ENCODE measurements at regions not wholly inside any gene's neighbourhood (a gene's known extent, or its start where the extent isn't known, plus 50 kb on each side); places are given as distances from the start of the nearest gene placed in this dataset.

DNA sequence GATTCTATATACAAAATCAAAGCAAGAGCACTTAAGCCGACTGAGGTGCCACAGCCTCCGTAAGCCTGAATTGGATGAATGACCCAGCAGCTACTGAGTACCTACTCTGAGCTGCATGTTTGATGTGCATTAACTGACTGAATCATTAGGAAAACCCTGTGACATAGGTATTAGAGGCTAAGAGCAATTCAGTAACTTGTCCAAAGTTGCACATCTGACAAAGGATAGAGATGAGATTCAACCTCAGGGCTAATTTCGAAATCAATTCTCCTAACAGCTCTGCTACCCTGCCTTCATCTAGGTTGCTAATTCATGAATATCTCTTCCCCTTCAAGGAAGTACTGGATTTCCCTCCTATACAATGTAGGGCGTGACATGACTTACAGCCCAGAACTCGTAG lies 89.1 kb upstream of the GLIS3 start:
- WGBS (ENCODE audit: insufficient coverage), result 100% methylated on average over 1 of the region's 5 CpGs

DNA sequence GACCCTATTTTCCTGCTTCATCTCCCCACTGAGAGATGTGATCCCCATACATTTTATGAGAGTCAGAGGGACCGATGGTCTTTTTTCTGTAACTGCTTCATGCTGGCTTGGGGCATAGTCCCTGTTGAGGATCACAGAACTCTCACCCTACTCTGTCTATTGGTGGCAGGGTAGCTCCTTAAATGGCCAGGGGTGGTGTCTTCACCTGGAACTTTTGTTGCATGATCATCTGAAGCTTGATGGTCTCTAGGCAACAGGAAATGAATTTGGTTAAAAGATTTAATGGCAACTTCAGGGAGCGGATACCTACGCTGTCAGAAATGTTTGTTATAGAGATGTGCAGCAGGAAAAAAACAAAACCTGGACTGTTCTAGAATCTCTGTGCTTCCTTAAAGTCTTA lies 87.0 kb upstream of the GLIS3 start:
- Mint-ChIP-seq H3K27me3 (ENCODE audit: low read depth in 3 of 3) (peaks cover 1 to 5% (median 3%) of the 10 kb centered on the region in 3 donors), H3K9me3 (no peaks in the 10 kb centered on the region), H3K4me3 (no peak overlapping the region), H3K36me3 (no peaks in the 10 kb centered on the region), H3K27ac (peak overlapping the region in 1 of 7 donors; percentile 41), H3K4me1 (no peaks in the 10 kb centered on the region)
- Histone ChIP-seq H3K79me2 (ENCODE audit: insufficient read depth, low read length) (no peaks in the 10 kb centered on the region), H3K4me2 (replicated peaks; ENCODE audit: extremely low read depth, low read length, poor library complexity, severe bottlenecking) (no peak overlapping the region), H2AFZ (ENCODE audit: insufficient read depth, low read depth, low read length, poor library complexity, severe bottlenecking) (no peak overlapping the region), H3K27me3 (ENCODE audit: control insufficient read depth in 2 of 2, insufficient read depth in 2 of 2, low read length in 2 of 2) (no peaks in the 10 kb centered on the region), H3K36me3 (replicated peaks in 1 of 2; ENCODE audit: control insufficient read depth in 1 of 2, insufficient read depth in 2 of 2, low read length in 2 of 2) (no peaks in the 10 kb centered on the region), H3K4me1 (ENCODE audit: control insufficient read depth in 1 of 2, insufficient read depth in 2 of 2, low read length in 2 of 2) (no peaks in the 10 kb centered on the region), H3K9ac (ENCODE audit: insufficient read depth, low read length, poor library complexity, severe bottlenecking) (no peak overlapping the region), H3K27ac (ENCODE audit: low read depth in 1 of 2, low read length in 2 of 2) (no peak overlapping the region), H3K4me3 (replicated peaks in 1 of 3; ENCODE audit: low read depth in 2 of 3, low read length in 3 of 3) (no peak overlapping the region), H3K9me3 (replicated peaks in 1 of 2; ENCODE audit: control insufficient read depth in 1 of 2, insufficient read depth in 1 of 2, low read length in 2 of 2) (no peaks in the 10 kb centered on the region), H4K20me1 (ENCODE audit: insufficient read depth, low read length) (no peaks in the 10 kb centered on the region)
- WGBS (ENCODE audit: insufficient coverage), result 92% methylated on average over 2 of the region's 3 CpGs
- intact Hi-C loops (cut with micrococcal nuclease), result no loop called here
- no peak for DNase-seq
- TF ChIP-seq, protein P1, sequence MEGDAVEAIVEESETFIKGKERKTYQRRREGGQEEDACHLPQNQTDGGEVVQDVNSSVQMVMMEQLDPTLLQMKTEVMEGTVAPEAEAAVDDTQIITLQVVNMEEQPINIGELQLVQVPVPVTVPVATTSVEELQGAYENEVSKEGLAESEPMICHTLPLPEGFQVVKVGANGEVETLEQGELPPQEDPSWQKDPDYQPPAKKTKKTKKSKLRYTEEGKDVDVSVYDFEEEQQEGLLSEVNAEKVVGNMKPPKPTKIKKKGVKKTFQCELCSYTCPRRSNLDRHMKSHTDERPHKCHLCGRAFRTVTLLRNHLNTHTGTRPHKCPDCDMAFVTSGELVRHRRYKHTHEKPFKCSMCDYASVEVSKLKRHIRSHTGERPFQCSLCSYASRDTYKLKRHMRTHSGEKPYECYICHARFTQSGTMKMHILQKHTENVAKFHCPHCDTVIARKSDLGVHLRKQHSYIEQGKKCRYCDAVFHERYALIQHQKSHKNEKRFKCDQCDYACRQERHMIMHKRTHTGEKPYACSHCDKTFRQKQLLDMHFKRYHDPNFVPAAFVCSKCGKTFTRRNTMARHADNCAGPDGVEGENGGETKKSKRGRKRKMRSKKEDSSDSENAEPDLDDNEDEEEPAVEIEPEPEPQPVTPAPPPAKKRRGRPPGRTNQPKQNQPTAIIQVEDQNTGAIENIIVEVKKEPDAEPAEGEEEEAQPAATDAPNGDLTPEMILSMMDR (IDR thresholded peaks at IDR 0.05), result no peak

More for the DNA sequence above, 89.1 kb upstream of the GLIS3 start:
- no peak for DNase-seq
- H3K4me3 ChIP-seq (replicated peaks in 1 of 3; ENCODE audit: low read depth in 2 of 3, low read length in 3 of 3), result no peak overlapping the region
- Mint-ChIP-seq H3K36me3 (no peaks in the 10 kb centered on the region), H3K4me1 (no peaks in the 10 kb centered on the region), H3K27ac (no peak overlapping the region), H3K27me3 (ENCODE audit: low read depth in 3 of 3) (peaks cover 1 to 5% (median 3%) of the 10 kb centered on the region in 3 donors), H3K9me3 (no peaks in the 10 kb centered on the region), H3K4me3 (no peak overlapping the region)
- H3K79me2 ChIP-seq (ENCODE audit: insufficient read depth, low read length), result no peaks in the 10 kb centered on the region
- intact Hi-C loops (cut with micrococcal nuclease), result no loop called here
- H3K27ac ChIP-seq (ENCODE audit: low read depth in 1 of 2, low read length in 2 of 2), result no peak overlapping the region
- no peaks in the 10 kb centered on the region for H3K4me1 ChIP-seq (ENCODE audit: control insufficient read depth in 1 of 2, insufficient read depth in 2 of 2, low read length in 2 of 2)
- H3K9ac ChIP-seq (ENCODE audit: insufficient read depth, low read length, poor library complexity, severe bottlenecking), result no peak overlapping the region
- no peaks in the 10 kb centered on the region for H4K20me1 ChIP-seq (ENCODE audit: insufficient read depth, low read length)
- TF ChIP-seq, protein P1 (IDR thresholded peaks at IDR 0.05), result no peak
- no peak overlapping the region for H3K4me2 ChIP-seq (replicated peaks; ENCODE audit: extremely low read depth, low read length, poor library complexity, severe bottlenecking)
- H3K27me3 ChIP-seq (ENCODE audit: control insufficient read depth in 2 of 2, insufficient read depth in 2 of 2, low read length in 2 of 2), result no peaks in the 10 kb centered on the region
- no peak overlapping the region for H2AFZ ChIP-seq (ENCODE audit: insufficient read depth, low read depth, low read length, poor library complexity, severe bottlenecking)
- no peaks in the 10 kb centered on the region for H3K36me3 ChIP-seq (replicated peaks in 1 of 2; ENCODE audit: control insufficient read depth in 1 of 2, insufficient read depth in 2 of 2, low read length in 2 of 2)
- H3K9me3 ChIP-seq (replicated peaks in 1 of 2; ENCODE audit: control insufficient read depth in 1 of 2, insufficient read depth in 1 of 2, low read length in 2 of 2), result no peaks in the 10 kb centered on the region

Measured in CD14-positive monocyte (primary cell).